PC-3 (cell line): ENCODE measurements at regions not wholly inside any gene's neighbourhood (a gene's known extent, or its start where the extent isn't known, plus 50 kb on each side); places are given as distances from the start of the nearest gene placed in this dataset.

Source experiments
- CTCF ChIP-seq: fragments of 300-600 bp; sonication (generic); conservative IDR thresholded peaks from 2 replicates; pipeline ENCODE4 v1.5.1; 2017; ENCODE audit warnings: antibody characterized with exemption, low read depth, mild to moderate bottlenecking, low read length
- EZH2 ChIP-seq: fragments of 300-600 bp; sonication (generic); IDR thresholded peaks from one replicate; pipeline ENCODE4 v1.6.1; 2017; ENCODE audit warnings: antibody characterized with exemption, mild to moderate bottlenecking, low read length; ENCODE audit not compliant: unreplicated experiment
- EZH2phosphoT487 ChIP-seq: fragments of 300-600 bp; sonication (generic); IDR thresholded peaks from 2 replicates; pipeline ENCODE4 v1.6.1; 2018; ENCODE audit warnings: mild to moderate bottlenecking, antibody characterized with exemption, low read length, borderline replicate concordance

DNA sequence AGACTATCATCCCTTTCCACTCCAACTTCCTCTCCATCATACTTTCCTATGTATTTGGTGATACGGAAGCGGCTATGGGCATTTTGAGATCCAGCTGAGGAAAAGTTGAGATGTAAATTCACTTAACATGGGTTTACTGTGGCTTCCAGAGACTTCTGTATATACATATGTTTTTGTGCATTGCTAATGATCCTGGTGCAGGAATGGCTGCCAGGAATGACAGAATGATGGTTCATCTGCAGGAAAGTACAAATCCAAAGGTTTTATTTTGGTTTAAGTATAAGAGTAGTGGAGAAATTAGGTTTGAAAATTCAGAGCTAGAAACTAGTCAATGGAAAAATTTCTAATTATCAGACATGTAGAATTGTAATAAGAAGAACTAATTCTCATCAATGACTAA is 95.0 kb upstream of the PAM start:
- TF ChIP-seq CTCF, result no peak
- TF ChIP-seq EZH2phosphoT487, result no peak
- TF ChIP-seq EZH2, result no peak
